ENCODE measurements at regions not wholly inside any gene's neighbourhood (a gene's known extent, or its start where the extent isn't known, plus 50 kb on each side); places are given as distances from the start of the nearest gene placed in this dataset.
"Not testable (repeated sequence)": the region's sequence is repeated elsewhere in the genome, so short reads cannot be mapped to it uniquely, and the experiment has no call there.

- Mint-ChIP-seq H3K4me1 (peaks cover 51% of the 10 kb centered on the region), H3K27me3 (peaks cover 45% of the 10 kb centered on the region), H3K36me3 (peaks cover 4% of the 10 kb centered on the region), H3K9me3 (no peaks in the 10 kb centered on the region), H3K4me3 (peak overlapping the region; percentile 54), H3K27ac (peak overlapping the region; percentile 89)
- peak; percentile 32 for DNase-seq
- CTCF ChIA-PET, result no interaction called here
Observed at GRCh38 chr10:129056734-129057689, 410.0 kb upstream of the MGMT start.

GRCh38 chr10:129057856-129058663 lies 409.0 kb upstream of the MGMT start:
- peak overlapping the region; percentile 54 for H3K4me3 Mint-ChIP-seq
- H3K27ac Mint-ChIP-seq, result peak overlapping the region; percentile 89
- H3K9me3 Mint-ChIP-seq, result no peaks in the 10 kb centered on the region
- H3K27me3 Mint-ChIP-seq, result peaks cover 50% of the 10 kb centered on the region
- H3K36me3 Mint-ChIP-seq, result peaks cover 4% of the 10 kb centered on the region
- peaks cover 55% of the 10 kb centered on the region for H3K4me1 Mint-ChIP-seq
- CTCF ChIA-PET, result interaction anchor here (1.0 kb wide), 1 partner anchor 22 kb away, joined by 5 read pairs; no protein-coding TSS in a partner anchor
- peak; percentile 85 for DNase-seq

GRCh38 chr10:129058664-129059155 lies 408.3 kb upstream of the MGMT start:
- Mint-ChIP-seq H3K9me3 (no peaks in the 10 kb centered on the region), H3K27ac (peak overlapping the region; percentile 89), H3K4me3 (no peak overlapping the region)

GRCh38 chr10:129059977-129060376 lies 407.1 kb upstream of the MGMT start:
- Mint-ChIP-seq H3K9me3 (no peaks in the 10 kb centered on the region), H3K36me3 (peaks cover 4% of the 10 kb centered on the region), H3K27me3 (peaks cover 40% of the 10 kb centered on the region), H3K4me1 (peaks cover 52% of the 10 kb centered on the region), H3K27ac (no peak overlapping the region), H3K4me3 (no peak overlapping the region)
- CTCF ChIA-PET, result no interaction called here
- no peak for DNase-seq

More at GRCh38 chr10:129058664-129059155, 408.3 kb upstream of the MGMT start:
- H3K27me3 Mint-ChIP-seq, result peaks cover 49% of the 10 kb centered on the region
- DNase-seq, result no peak
- CTCF ChIA-PET, result interaction anchor here (1.0 kb wide), 1 partner anchor 22 kb away, joined by 5 read pairs; no protein-coding TSS in a partner anchor
- H3K4me1 Mint-ChIP-seq, result peaks cover 55% of the 10 kb centered on the region
- peaks cover 4% of the 10 kb centered on the region for H3K36me3 Mint-ChIP-seq

GRCh38 chr10:129063212-129063611 lies 403.8 kb upstream of the MGMT start:
- Mint-ChIP-seq H3K27ac (no peak overlapping the region), H3K9me3 (no peaks in the 10 kb centered on the region), H3K4me3 (no peak overlapping the region), H3K27me3 (peaks cover 30% of the 10 kb centered on the region), H3K4me1 (peaks cover 23% of the 10 kb centered on the region), H3K36me3 (peaks cover 3% of the 10 kb centered on the region)
- no peak for DNase-seq
- CTCF ChIA-PET, result no interaction called here

GRCh38 chr10:129063877-129064276 lies 403.2 kb upstream of the MGMT start:
- no peak overlapping the region for H3K4me3 Mint-ChIP-seq
- H3K9me3 Mint-ChIP-seq, result no peaks in the 10 kb centered on the region
- no peak overlapping the region for H3K27ac Mint-ChIP-seq

GRCh38 chr10:129066529-129066928 lies 400.5 kb upstream of the MGMT start:
- peaks cover 13% of the 10 kb centered on the region for H3K27me3 Mint-ChIP-seq
- CTCF ChIA-PET, H3K27ac Mint-ChIP-seq, H3K36me3 Mint-ChIP-seq, H3K4me1 Mint-ChIP-seq, DNase-seq, H3K4me3 Mint-ChIP-seq, H3K9me3 Mint-ChIP-seq: not testable (repeated sequence)

More at GRCh38 chr10:129063877-129064276, 403.2 kb upstream of the MGMT start:
- H3K36me3 Mint-ChIP-seq, result peaks cover 3% of the 10 kb centered on the region
- H3K4me1 Mint-ChIP-seq, result peaks cover 16% of the 10 kb centered on the region
- no peak for DNase-seq
- CTCF ChIA-PET, result no interaction called here
- peaks cover 33% of the 10 kb centered on the region for H3K27me3 Mint-ChIP-seq

GRCh38 chr10:129071411-129071810 lies 395.6 kb upstream of the MGMT start:
- H3K4me3 Mint-ChIP-seq, H3K27ac Mint-ChIP-seq, CTCF ChIA-PET, H3K36me3 Mint-ChIP-seq, H3K27me3 Mint-ChIP-seq, DNase-seq, H3K9me3 Mint-ChIP-seq: not testable (repeated sequence)
- peaks cover 15% of the 10 kb centered on the region for H3K4me1 Mint-ChIP-seq

GRCh38 chr10:129074939-129075338 lies 392.1 kb upstream of the MGMT start:
- Mint-ChIP-seq H3K9me3 (peaks cover 2% of the 10 kb centered on the region), H3K27me3 (peaks cover 7% of the 10 kb centered on the region), H3K4me1 (peaks cover 15% of the 10 kb centered on the region), H3K4me3 (no peak overlapping the region), H3K27ac (no peak overlapping the region), H3K36me3 (peaks cover 1% of the 10 kb centered on the region)
- CTCF ChIA-PET, result interaction anchor here (0.5 to 0.7 kb wide), 2 partner anchors 49 to 118 kb away, joined by 3 read pairs; no protein-coding TSS in a partner anchor
- DNase-seq, result no peak

- H3K4me1 Mint-ChIP-seq, result peaks cover 15% of the 10 kb centered on the region
- no peak for DNase-seq
- CTCF ChIA-PET, result no interaction called here
- H3K4me3 Mint-ChIP-seq, result no peak overlapping the region
- H3K27ac Mint-ChIP-seq, result no peak overlapping the region
- peaks cover 1% of the 10 kb centered on the region for H3K36me3 Mint-ChIP-seq
- H3K9me3 Mint-ChIP-seq, result peaks cover 6% of the 10 kb centered on the region
- peaks cover 13% of the 10 kb centered on the region for H3K27me3 Mint-ChIP-seq
Observed at GRCh38 chr10:129075508-129075907, 391.5 kb upstream of the MGMT start.

- H3K27me3 Mint-ChIP-seq, result peaks cover 14% of the 10 kb centered on the region
- H3K4me3 Mint-ChIP-seq, result no peak overlapping the region
- peaks cover 9% of the 10 kb centered on the region for H3K9me3 Mint-ChIP-seq
- DNase-seq, result no peak
- H3K27ac Mint-ChIP-seq, result no peak overlapping the region
- CTCF ChIA-PET, result no interaction called here
- peaks cover 15% of the 10 kb centered on the region for H3K4me1 Mint-ChIP-seq
- H3K36me3 Mint-ChIP-seq, result peaks cover 1% of the 10 kb centered on the region
Observed at GRCh38 chr10:129075927-129076326, 391.1 kb upstream of the MGMT start.

GRCh38 chr10:129078346-129078745 lies 388.7 kb upstream of the MGMT start:
- CTCF ChIA-PET, result no interaction called here
- no peak for DNase-seq
- H3K9me3 Mint-ChIP-seq, result peaks cover 9% of the 10 kb centered on the region
- H3K27ac Mint-ChIP-seq, result no peak overlapping the region
- H3K4me3 Mint-ChIP-seq, result no peak overlapping the region
- H3K4me1 Mint-ChIP-seq, result peaks cover 6% of the 10 kb centered on the region
- peaks cover 14% of the 10 kb centered on the region for H3K27me3 Mint-ChIP-seq
- no peaks in the 10 kb centered on the region for H3K36me3 Mint-ChIP-seq

GRCh38 chr10:129078746-129079145 lies 388.3 kb upstream of the MGMT start:
- Mint-ChIP-seq H3K27ac (no peak overlapping the region), H3K4me1 (peaks cover 6% of the 10 kb centered on the region)
- CTCF ChIA-PET, result no interaction called here

GRCh38 chr10:129079705-129080104 lies 387.3 kb upstream of the MGMT start:
- H3K9me3 Mint-ChIP-seq, result peaks cover 9% of the 10 kb centered on the region
- CTCF ChIA-PET, result no interaction called here
- DNase-seq, result no peak
- H3K27me3 Mint-ChIP-seq, result peaks cover 14% of the 10 kb centered on the region
- H3K4me1 Mint-ChIP-seq, result peaks cover 6% of the 10 kb centered on the region
- H3K27ac Mint-ChIP-seq, result no peak overlapping the region
- no peak overlapping the region for H3K4me3 Mint-ChIP-seq
- no peaks in the 10 kb centered on the region for H3K36me3 Mint-ChIP-seq

More at GRCh38 chr10:129078746-129079145, 388.3 kb upstream of the MGMT start:
- no peak for DNase-seq
- peaks cover 9% of the 10 kb centered on the region for H3K9me3 Mint-ChIP-seq
- peaks cover 14% of the 10 kb centered on the region for H3K27me3 Mint-ChIP-seq
- H3K36me3 Mint-ChIP-seq, result no peaks in the 10 kb centered on the region
- H3K4me3 Mint-ChIP-seq, result no peak overlapping the region

Data from activated naive CD4-positive, alpha-beta T cell treated with anti-CD3 and anti-CD28 coated beads, Interleukin-2, amount 10 ng/mL, durations not matched to agents 7 days and 5 days (primary cell).